ENCODE measurements at regions not wholly inside any gene's neighbourhood (a gene's known extent, or its start where the extent isn't known, plus 50 kb on each side); places are given as distances from the start of the nearest gene placed in this dataset.

DNA sequence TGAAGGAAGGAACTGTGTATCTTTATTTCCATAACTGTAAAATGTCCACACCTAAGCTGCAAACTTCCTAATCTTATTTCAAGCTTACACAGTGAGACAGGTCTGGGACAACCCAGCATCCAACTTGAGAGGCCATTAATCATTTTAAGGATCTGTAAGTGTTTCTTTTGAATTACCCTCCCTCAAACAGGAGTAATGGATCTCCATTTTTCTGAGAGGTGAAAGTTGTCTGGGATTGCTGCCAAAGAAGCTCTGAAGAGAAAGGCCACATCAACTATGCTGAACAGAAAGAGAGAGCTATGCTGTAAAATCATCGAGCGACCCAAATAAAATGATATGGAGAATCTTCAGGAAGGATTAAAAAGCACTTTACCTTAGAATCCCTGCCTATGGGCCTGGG lies 131.7 kb upstream of the CPNE8 start:
- Histone ChIP-seq H3K9me3 (no peaks in the 10 kb centered on the region), H3K4me1 (ENCODE audit: control insufficient read depth in 1 of 2, insufficient read depth in 2 of 2, low read depth in 1 of 2, low read length in 1 of 2) (no peaks in the 10 kb centered on the region; a peak in 1 of 4 replicates), H3K27ac (ENCODE audit: low read depth in 2 of 2, low read length in 1 of 2) (no peak overlapping the region), H3K79me2 (ENCODE audit: insufficient read depth) (no peaks in the 10 kb centered on the region), H4K20me1 (ENCODE audit: insufficient read depth) (no peaks in the 10 kb centered on the region), H3K4me2 (no peak overlapping the region), H2AFZ (ENCODE audit: low read depth) (no peak overlapping the region), H3K4me3 (ENCODE audit: low read depth in 2 of 2, low read length in 1 of 2) (no peak overlapping the region), H3K9me2 (no peaks in the 10 kb centered on the region), H3K27me3 (ENCODE audit: insufficient read depth) (no peaks in the 10 kb centered on the region), H3K36me3 (replicated peaks in 1 of 2; ENCODE audit: control insufficient read depth in 1 of 2, insufficient read depth in 2 of 2, low read length in 1 of 2) (no peaks in the 10 kb centered on the region), H3K9ac (no peak overlapping the region), H3F3A (replicated peaks; ENCODE audit: insufficient read depth) (no peaks in the 10 kb centered on the region)
- TF ChIP-seq TAF1 (IDR thresholded peaks at IDR 0.05; ENCODE audit: borderline replicate concordance, low read depth, low read length) (no peak), JUND (IDR thresholded peaks at IDR 0.05) (no peak), RAD21 (IDR thresholded peaks at IDR 0.05; ENCODE audit: low read length) (no peak), RFX5 (IDR thresholded peaks at IDR 0.05; ENCODE audit: low read length) (no peak), EZH2phosphoT487 (IDR thresholded peaks at IDR 0.05; ENCODE audit: borderline replicate concordance, low read depth) (no peak), NFIC (IDR thresholded peaks at IDR 0.05; ENCODE audit: borderline replicate concordance) (no peak), NRF1 (IDR thresholded peaks at IDR 0.05; ENCODE audit: low read depth, low read length) (no peak), CHD2 (IDR thresholded peaks at IDR 0.05; ENCODE audit: low read length, partially characterized antibody) (no peak), RCOR1 (IDR thresholded peaks at IDR 0.05; ENCODE audit: low read length) (no peak), SIN3A (IDR thresholded peaks at IDR 0.05; ENCODE audit: borderline replicate concordance, low read depth, low read length) (no peak), POLR2AphosphoS5 (IDR thresholded peaks at IDR 0.05; ENCODE audit: low read depth, low read length) (no peak)
- TF ChIP-seq, protein P1, sequence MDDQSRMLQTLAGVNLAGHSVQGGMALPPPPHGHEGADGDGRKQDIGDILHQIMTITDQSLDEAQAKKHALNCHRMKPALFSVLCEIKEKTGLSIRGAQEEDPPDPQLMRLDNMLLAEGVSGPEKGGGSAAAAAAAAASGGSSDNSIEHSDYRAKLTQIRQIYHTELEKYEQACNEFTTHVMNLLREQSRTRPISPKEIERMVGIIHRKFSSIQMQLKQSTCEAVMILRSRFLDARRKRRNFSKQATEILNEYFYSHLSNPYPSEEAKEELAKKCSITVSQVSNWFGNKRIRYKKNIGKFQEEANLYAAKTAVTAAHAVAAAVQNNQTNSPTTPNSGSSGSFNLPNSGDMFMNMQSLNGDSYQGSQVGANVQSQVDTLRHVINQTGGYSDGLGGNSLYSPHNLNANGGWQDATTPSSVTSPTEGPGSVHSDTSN (IDR thresholded peaks at IDR 0.05): no peak
- TF ChIP-seq, protein P2, sequence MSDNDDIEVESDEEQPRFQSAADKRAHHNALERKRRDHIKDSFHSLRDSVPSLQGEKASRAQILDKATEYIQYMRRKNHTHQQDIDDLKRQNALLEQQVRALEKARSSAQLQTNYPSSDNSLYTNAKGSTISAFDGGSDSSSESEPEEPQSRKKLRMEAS (IDR thresholded peaks at IDR 0.05; ENCODE audit: low read depth): no peak
- TF ChIP-seq, protein P3, sequence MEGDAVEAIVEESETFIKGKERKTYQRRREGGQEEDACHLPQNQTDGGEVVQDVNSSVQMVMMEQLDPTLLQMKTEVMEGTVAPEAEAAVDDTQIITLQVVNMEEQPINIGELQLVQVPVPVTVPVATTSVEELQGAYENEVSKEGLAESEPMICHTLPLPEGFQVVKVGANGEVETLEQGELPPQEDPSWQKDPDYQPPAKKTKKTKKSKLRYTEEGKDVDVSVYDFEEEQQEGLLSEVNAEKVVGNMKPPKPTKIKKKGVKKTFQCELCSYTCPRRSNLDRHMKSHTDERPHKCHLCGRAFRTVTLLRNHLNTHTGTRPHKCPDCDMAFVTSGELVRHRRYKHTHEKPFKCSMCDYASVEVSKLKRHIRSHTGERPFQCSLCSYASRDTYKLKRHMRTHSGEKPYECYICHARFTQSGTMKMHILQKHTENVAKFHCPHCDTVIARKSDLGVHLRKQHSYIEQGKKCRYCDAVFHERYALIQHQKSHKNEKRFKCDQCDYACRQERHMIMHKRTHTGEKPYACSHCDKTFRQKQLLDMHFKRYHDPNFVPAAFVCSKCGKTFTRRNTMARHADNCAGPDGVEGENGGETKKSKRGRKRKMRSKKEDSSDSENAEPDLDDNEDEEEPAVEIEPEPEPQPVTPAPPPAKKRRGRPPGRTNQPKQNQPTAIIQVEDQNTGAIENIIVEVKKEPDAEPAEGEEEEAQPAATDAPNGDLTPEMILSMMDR (IDR thresholded peaks at IDR 0.05): no peak
- TF ChIP-seq, protein P4, sequence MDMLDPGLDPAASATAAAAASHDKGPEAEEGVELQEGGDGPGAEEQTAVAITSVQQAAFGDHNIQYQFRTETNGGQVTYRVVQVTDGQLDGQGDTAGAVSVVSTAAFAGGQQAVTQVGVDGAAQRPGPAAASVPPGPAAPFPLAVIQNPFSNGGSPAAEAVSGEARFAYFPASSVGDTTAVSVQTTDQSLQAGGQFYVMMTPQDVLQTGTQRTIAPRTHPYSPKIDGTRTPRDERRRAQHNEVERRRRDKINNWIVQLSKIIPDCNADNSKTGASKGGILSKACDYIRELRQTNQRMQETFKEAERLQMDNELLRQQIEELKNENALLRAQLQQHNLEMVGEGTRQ (IDR thresholded peaks at IDR 0.05; ENCODE audit: borderline replicate concordance, low read depth, low read length): no peak
- CTCF ChIA-PET: interaction anchor here (0.6 to 2.9 kb wide), 2 partner anchors 86 to 130 kb away, joined by 3 to 12 read pairs; no protein-coding TSS in a partner anchor
- no peak for DNase-seq
- POLR2A ChIA-PET: no interaction called here
- WGBS (ENCODE audit: low lambda C conversion rate): 76% methylated on average over 2 of the region's 2 CpGs

Data from SK-N-SH (cell line).